Hepatocyte (in vitro differentiated cells): ENCODE measurements at regions not wholly inside any gene's neighbourhood (a gene's known extent, or its start where the extent isn't known, plus 50 kb on each side); places are given as distances from the start of the nearest gene placed in this dataset.

Source experiments
- DNase-seq: peaks from one replicate; pipeline ENCODE4 v3.0.0-alpha.2; 2016; ENCODE audit warnings: low spot score
- H2AFZ ChIP-seq: fragments of 200-600 bp; sonication (generic); 2 replicates; pipeline ENCODE4 v1.6.0; 2016; ENCODE audit warnings: antibody characterized with exemption, mild to moderate bottlenecking
- H3K27ac ChIP-seq: fragments of 200-600 bp; sonication (generic); 2 replicates; pipeline ENCODE4 v1.5.1; 2016; ENCODE audit warnings: mild to moderate bottlenecking
- H3K27me3 ChIP-seq: fragments of 200-600 bp; sonication (generic); 2 replicates; pipeline ENCODE4 v1.6.1; 2016
- H3K36me3 ChIP-seq: fragments of 200-600 bp; sonication (generic); replicated peaks from 2 replicates; pipeline ENCODE4 v1.5.1; 2016; ENCODE audit warnings: low read depth; ENCODE audit not compliant: insufficient read depth
- H3K4me1 ChIP-seq: fragments of 200-600 bp; sonication (generic); 2 replicates; pipeline ENCODE4 v1.5.1; 2016; ENCODE audit warnings: mild to moderate bottlenecking, moderate library complexity; ENCODE audit not compliant: insufficient read depth
- H3K4me2 ChIP-seq: fragments of 200-600 bp; sonication (generic); 2 replicates; pipeline ENCODE4 v1.6.0; 2016
- H3K4me3 ChIP-seq: fragments of 200-600 bp; sonication (generic); 2 replicates; pipeline ENCODE4 v1.5.1; 2016; ENCODE audit warnings: mild to moderate bottlenecking
- H3K79me2 ChIP-seq: fragments of 200-600 bp; sonication (generic); 2 replicates; pipeline ENCODE4 v1.6.0; 2017; ENCODE audit warnings: mild to moderate bottlenecking
- H3K9me2 ChIP-seq: fragments of 200-600 bp; sonication (generic); replicated peaks from 2 replicates; pipeline ENCODE4 v1.6.0; 2017; ENCODE audit warnings: mild to moderate bottlenecking; ENCODE audit not compliant: insufficient read depth
- H3K9me3 ChIP-seq: fragments of 200-600 bp; sonication (generic); 2 replicates; pipeline ENCODE4 v1.5.1; 2016; ENCODE audit warnings: low read depth, mild to moderate bottlenecking
- H4K20me1 ChIP-seq: fragments of 200-600 bp; sonication (generic); 2 replicates; pipeline ENCODE4 v1.6.0; 2016; ENCODE audit warnings: mild to moderate bottlenecking; ENCODE audit not compliant: insufficient read depth, poor library complexity, severe bottlenecking
- CTCF ChIP-seq: fragments of 200-600 bp; sonication (generic); IDR thresholded peaks from 2 replicates; pipeline ENCODE4 v1.5.1; 2016; ENCODE audit warnings: antibody characterized with exemption, mild to moderate bottlenecking; ENCODE audit not compliant: poor library complexity
- EZH2 ChIP-seq: fragments of 200-600 bp; sonication (generic); IDR thresholded peaks from 2 replicates; pipeline ENCODE4 v1.6.1; 2016; ENCODE audit warnings: antibody characterized with exemption, mild to moderate bottlenecking, borderline replicate concordance
- EZH2phosphoT487 ChIP-seq: fragments of 200-600 bp; sonication (generic); IDR thresholded peaks from one replicate; pipeline ENCODE4 v1.6.1; 2018; ENCODE audit warnings: antibody characterized with exemption, mild to moderate bottlenecking, low read depth, moderate library complexity; ENCODE audit not compliant: unreplicated experiment, severe bottlenecking
- WGBS: methylation state at CpG from one replicate; pipeline ENCODE4 v1.1.6; 2016; ENCODE audit warnings: low lambda C conversion rate; ENCODE audit errors: missing lambda C conversion rate; 5-methylcytosine and 5-hydroxymethylcytosine counted together

- Histone ChIP-seq H3K9me2 (no peaks in the 10 kb centered on the region), H3K9me3 (no peaks in the 10 kb centered on the region), H3K79me2 (no peaks in the 10 kb centered on the region), H3K36me3 (no peaks in the 10 kb centered on the region), H3K4me3 (no peak overlapping the region), H3K27ac (no peak overlapping the region), H3K4me1 (no peaks in the 10 kb centered on the region), H3K27me3 (no peaks in the 10 kb centered on the region), H4K20me1 (no peaks in the 10 kb centered on the region), H3K4me2 (no peak overlapping the region), H2AFZ (no peak overlapping the region)
- WGBS, result 92% methylated on average over 3 of the region's 3 CpGs
- DNase-seq, result no peak
- no peak for TF ChIP-seq CTCF
- no peak for TF ChIP-seq EZH2phosphoT487
- TF ChIP-seq EZH2, result no peak
Measured at GRCh38 chr15:37847776-37848175, 86.7 kb upstream of the TMCO5A start.

DNA sequence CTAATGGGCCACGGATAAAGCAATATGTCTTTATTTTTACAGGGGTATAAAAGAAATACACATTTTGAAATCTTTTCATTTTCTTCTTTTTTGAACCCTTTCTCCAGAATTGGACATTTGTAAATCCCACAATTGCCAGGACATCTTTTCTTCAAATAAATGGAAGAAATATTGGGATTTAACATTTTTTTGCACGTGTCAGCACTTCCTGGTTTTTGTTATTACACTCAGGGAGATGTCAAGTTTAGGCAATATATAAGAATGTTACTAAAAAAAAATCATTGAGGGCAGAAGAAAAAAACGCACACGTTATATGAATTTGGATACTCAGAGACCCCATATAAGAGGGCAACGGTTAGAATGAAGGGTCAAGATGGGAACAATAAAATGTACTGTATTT, 78.3 kb upstream of the TMCO5A start:
- TF ChIP-seq CTCF, result no peak
- TF ChIP-seq EZH2, result no peak
- TF ChIP-seq EZH2phosphoT487, result no peak
- Histone ChIP-seq H3K27ac (no peak overlapping the region), H3K4me1 (no peaks in the 10 kb centered on the region), H3K9me2 (no peaks in the 10 kb centered on the region), H3K4me3 (no peak overlapping the region), H3K4me2 (no peak overlapping the region), H4K20me1 (no peaks in the 10 kb centered on the region), H3K27me3 (no peaks in the 10 kb centered on the region), H2AFZ (no peak overlapping the region), H3K9me3 (no peaks in the 10 kb centered on the region), H3K79me2 (no peaks in the 10 kb centered on the region), H3K36me3 (no peaks in the 10 kb centered on the region)
- DNase-seq, result no peak
- WGBS, result 95% methylated on average over 5 of the region's 5 CpGs

DNA sequence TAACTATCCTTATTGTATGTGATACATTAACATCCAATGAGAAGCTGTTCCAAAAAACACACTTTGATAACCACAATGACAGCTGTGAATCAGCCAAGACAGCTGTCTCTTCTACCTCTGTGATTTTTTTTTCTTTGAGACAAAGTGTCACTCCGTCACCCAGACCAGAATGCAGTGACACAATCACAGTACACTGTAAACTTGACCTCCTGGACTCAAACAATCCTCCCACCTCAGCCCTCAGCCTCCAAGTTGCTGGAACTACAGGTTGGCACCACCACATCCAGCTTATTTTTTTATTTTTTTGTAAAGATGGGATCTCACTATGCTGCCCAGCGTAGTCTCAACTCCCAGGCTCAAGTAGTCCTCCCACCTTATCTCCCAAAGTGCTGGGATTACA, 73.5 kb upstream of the TMCO5A start:
- Histone ChIP-seq H3K4me1 (no peaks in the 10 kb centered on the region), H3K4me2 (no peak overlapping the region), H3K79me2 (no peaks in the 10 kb centered on the region), H4K20me1 (no peaks in the 10 kb centered on the region), H3K27me3 (no peaks in the 10 kb centered on the region), H2AFZ (no peak overlapping the region), H3K9me3 (no peaks in the 10 kb centered on the region), H3K27ac (no peak overlapping the region), H3K4me3 (no peak overlapping the region), H3K9me2 (no peaks in the 10 kb centered on the region), H3K36me3 (no peaks in the 10 kb centered on the region)
- 89% methylated on average over 2 of the region's 2 CpGs for WGBS
- TF ChIP-seq EZH2phosphoT487 (no peak), CTCF (no peak), EZH2 (no peak)
- DNase-seq, result no peak

DNA sequence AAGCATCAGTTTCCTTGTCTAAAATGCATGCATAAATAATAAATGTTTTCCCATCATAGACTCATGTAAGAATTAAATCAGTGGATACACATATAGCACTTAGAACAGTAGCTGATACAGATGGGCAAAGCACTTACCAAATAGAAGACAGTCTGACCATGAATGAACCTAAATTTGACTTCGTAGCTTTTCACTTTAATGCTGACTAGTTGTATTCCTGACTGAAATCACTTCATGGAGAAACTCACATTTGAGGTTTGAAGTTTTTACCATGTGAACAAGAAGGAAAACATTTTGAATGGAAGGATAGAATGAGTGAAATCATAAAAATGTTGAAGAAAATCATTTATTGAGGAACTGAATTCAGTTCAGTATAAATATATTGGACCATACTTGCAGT, 68.8 kb upstream of the TMCO5A start:
- DNase-seq, result no peak
- Histone ChIP-seq H3K27me3 (peaks cover 2% of the 10 kb centered on the region), H4K20me1 (no peaks in the 10 kb centered on the region), H2AFZ (no peak overlapping the region), H3K9me2 (no peaks in the 10 kb centered on the region), H3K79me2 (no peaks in the 10 kb centered on the region), H3K9me3 (no peaks in the 10 kb centered on the region), H3K27ac (no peak overlapping the region), H3K4me2 (no peak overlapping the region), H3K36me3 (no peaks in the 10 kb centered on the region), H3K4me1 (no peaks in the 10 kb centered on the region), H3K4me3 (no peak overlapping the region)
- TF ChIP-seq EZH2phosphoT487 (no peak), EZH2 (no peak)
- WGBS, result 94% methylated on average over 1 of the region's 1 CpG
